H1 (cell line): ENCODE measurements at regions not wholly inside any gene's neighbourhood (a gene's known extent, or its start where the extent isn't known, plus 50 kb on each side); places are given as distances from the start of the nearest gene placed in this dataset.

Experiments used
- HDAC2 ChIP-seq, 2 experiments: fragments of 300-600 bp in 1 of 2; sonication (generic) in 1 of 2; IDR thresholded peaks; 2 replicates each; pipeline ENCODE4 v1.6.1; 2011 to 2012; ENCODE audit warnings: low read depth in 2 of 2, low read length in 2 of 2, mild to moderate bottlenecking in 2 of 2, moderate library complexity in 2 of 2, borderline replicate concordance in 1 of 2, inconsistent platforms in 1 of 2
- POLR2A ChIP-seq, 2 experiments: IDR thresholded peaks; 1 replicate in 1 of 2; 2 replicates in 1 of 2; pipeline ENCODE4 v1.6.1; 2011; ENCODE audit warnings: low read depth in 2 of 2, low read length in 2 of 2, mild to moderate bottlenecking in 2 of 2; ENCODE audit errors: control extremely low read depth in 1 of 2
- SP1 ChIP-seq: IDR thresholded peaks from 2 replicates; pipeline ENCODE4 v1.6.1; 2011; ENCODE audit warnings: low read depth, low read length

DNA sequence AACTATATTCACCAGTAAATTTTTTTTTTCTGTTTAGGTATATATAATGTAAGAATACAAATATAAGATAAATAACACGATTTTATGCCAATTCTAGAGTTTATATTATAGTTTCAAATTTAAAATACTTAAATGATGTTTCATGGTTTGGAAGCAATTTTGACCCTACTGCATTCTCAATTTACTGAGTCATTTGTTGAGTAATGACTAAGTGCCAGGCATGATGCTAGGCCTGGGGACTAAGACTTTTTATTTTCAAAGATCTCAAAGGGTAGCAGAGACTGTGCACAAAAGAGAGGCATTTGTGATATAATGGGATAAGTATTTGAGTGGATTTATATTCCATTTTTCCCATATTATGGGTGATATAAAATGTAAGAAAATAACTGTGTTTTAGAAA is 78.9 kb upstream of the SMIM30 start:
- TF ChIP-seq SP1: no peak
- no peak for TF ChIP-seq HDAC2 (IDR thresholded peaks at IDR 0.05; ENCODE audit: borderline replicate concordance in 1 of 2, low read depth in 2 of 2, low read length in 2 of 2)
- TF ChIP-seq POLR2A (IDR thresholded peaks at IDR 0.05; ENCODE audit: control extremely low read depth in 1 of 2, low read depth in 2 of 2, low read length in 2 of 2): no peak
